Breast epithelium (tissue), 4 donors: ENCODE measurements at regions not wholly inside any gene's neighbourhood (a gene's known extent, or its start where the extent isn't known, plus 50 kb on each side); places are given as distances from the start of the nearest gene placed in this dataset.
A peak's percentile ranks its signal among the peaks of the same experiment; 100 is the strongest.
"Not testable (repeated sequence)": the region's sequence is repeated elsewhere in the genome, so short reads cannot be mapped to it uniquely, and the experiment has no call there.

Experiments
- DNase-seq, 2 donors: peaks; one replicate each; pipeline ENCODE4 v3.0.0-alpha.2; 2019; ENCODE audit warnings: low spot score in 2 of 2
- H3K27ac ChIP-seq, 2 donors: fragments of 200-600 bp; sonication (generic) in 1 of 2; one replicate each; pipeline ENCODE4 v1.5.1; 2016 to 2019; ENCODE audit warnings: mild to moderate bottlenecking in 1 of 2
- H3K27me3 ChIP-seq, 2 donors: fragments of 200-600 bp; sonication (generic) in 1 of 2; one replicate each; pipeline versions ENCODE4 v1.5.1 to v1.6.0; 2017 to 2019; ENCODE audit warnings: control low read depth in 1 of 2, mild to moderate bottlenecking in 1 of 2
- H3K36me3 ChIP-seq: fragments of 200-600 bp; one replicate; pipeline ENCODE4 v1.5.1; 2019
- H3K4me1 ChIP-seq, 2 donors: fragments of 200-600 bp; sonication (generic); one replicate each; pipeline ENCODE4 v1.5.1; 2016 to 2019; ENCODE audit warnings: control low read depth in 1 of 2
- H3K4me3 ChIP-seq, 3 donors: fragments of 200-600 bp; sonication (generic); 1 replicate in 2 of 3; 2 replicates in 1 of 3; pipeline ENCODE4 v1.5.1; 2016 to 2019; ENCODE audit warnings: mild to moderate bottlenecking in 3 of 3, moderate library complexity in 2 of 3
- H3K9me3 ChIP-seq, 2 donors: fragments of 200-600 bp; sonication (generic) in 1 of 2; one replicate each; pipeline ENCODE4 v1.5.1; 2016 to 2019; ENCODE audit warnings: control low read depth in 1 of 2
- POLR2A ChIP-seq: fragments of 450-650 bp; IDR thresholded peaks from one replicate; pipeline ENCODE4 v1.6.1; 2016; ENCODE audit warnings: antibody characterized with exemption, mild to moderate bottlenecking, moderate library complexity
- POLR2AphosphoS5 ChIP-seq, 3 donors: sonication (generic); formaldehyde crosslinking; IDR thresholded peaks; one replicate each; pipeline ENCODE4 v1.6.1; 2017; ENCODE audit warnings: antibody characterized with exemption in 3 of 3
- intact Hi-C: fragments of 100-400 bp; cut with DNase I; formaldehyde crosslinking; loops from one replicate; pipeline ENCODE4 v1.15.1; 2023; ENCODE audit warnings: low total_unique reads
- TF ChIP-seq, protein P1 (sequence below), 3 donors: fragments of 450-650 bp; IDR thresholded peaks; one replicate each; pipeline ENCODE4 v1.5.1; 2016 to 2017; ENCODE audit warnings: antibody characterized with exemption in 3 of 3, mild to moderate bottlenecking in 3 of 3, moderate library complexity in 3 of 3

DNA sequence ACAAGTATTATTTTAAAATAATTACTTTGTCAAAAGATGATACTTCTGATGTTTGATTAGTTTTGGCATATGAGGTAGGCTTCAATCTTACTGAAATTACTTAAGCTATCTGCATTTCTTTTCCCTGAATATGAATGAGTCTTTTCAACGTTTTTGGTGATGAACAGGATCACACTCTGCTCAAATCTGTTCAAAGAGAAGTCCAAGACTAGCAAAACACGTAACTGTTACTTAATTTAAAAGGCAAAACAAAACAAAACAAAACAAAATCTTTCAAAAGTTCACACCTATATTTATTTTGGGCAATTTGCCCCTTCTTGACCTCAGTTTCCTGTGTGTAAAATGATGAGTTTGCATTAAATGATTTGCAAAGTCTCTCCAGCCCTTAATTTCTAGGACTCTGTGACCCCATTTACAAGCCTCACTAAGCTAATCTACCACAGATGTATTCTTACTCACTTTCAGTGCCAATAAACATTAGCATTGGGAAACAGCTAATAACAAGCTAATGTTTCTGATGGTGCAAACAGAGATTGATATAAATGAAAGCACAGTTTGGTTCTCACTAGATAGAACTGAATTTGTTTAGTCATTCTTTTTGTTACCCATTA is 865.4 kb downstream of the LTN1 start:
- Histone ChIP-seq H3K9me3 (peaks cover 10 to 16% of the 10 kb centered on the region in 2 donors), H3K36me3 (no peaks in the 10 kb centered on the region), H3K27ac (peak overlapping the region in 1 of 2 donors; percentile 49), H3K4me1 (no peaks in the 10 kb centered on the region), H3K27me3 (no peaks in the 10 kb centered on the region), H3K4me3 (no peak overlapping the region)
- DNase-seq: no peak
- intact Hi-C loops: no loop called here
- TF ChIP-seq POLR2AphosphoS5 (IDR thresholded peaks at IDR 0.05) (no peak), POLR2A (no peak)
- TF ChIP-seq, protein P1, sequence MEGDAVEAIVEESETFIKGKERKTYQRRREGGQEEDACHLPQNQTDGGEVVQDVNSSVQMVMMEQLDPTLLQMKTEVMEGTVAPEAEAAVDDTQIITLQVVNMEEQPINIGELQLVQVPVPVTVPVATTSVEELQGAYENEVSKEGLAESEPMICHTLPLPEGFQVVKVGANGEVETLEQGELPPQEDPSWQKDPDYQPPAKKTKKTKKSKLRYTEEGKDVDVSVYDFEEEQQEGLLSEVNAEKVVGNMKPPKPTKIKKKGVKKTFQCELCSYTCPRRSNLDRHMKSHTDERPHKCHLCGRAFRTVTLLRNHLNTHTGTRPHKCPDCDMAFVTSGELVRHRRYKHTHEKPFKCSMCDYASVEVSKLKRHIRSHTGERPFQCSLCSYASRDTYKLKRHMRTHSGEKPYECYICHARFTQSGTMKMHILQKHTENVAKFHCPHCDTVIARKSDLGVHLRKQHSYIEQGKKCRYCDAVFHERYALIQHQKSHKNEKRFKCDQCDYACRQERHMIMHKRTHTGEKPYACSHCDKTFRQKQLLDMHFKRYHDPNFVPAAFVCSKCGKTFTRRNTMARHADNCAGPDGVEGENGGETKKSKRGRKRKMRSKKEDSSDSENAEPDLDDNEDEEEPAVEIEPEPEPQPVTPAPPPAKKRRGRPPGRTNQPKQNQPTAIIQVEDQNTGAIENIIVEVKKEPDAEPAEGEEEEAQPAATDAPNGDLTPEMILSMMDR (IDR thresholded peaks at IDR 0.05): no peak

DNA sequence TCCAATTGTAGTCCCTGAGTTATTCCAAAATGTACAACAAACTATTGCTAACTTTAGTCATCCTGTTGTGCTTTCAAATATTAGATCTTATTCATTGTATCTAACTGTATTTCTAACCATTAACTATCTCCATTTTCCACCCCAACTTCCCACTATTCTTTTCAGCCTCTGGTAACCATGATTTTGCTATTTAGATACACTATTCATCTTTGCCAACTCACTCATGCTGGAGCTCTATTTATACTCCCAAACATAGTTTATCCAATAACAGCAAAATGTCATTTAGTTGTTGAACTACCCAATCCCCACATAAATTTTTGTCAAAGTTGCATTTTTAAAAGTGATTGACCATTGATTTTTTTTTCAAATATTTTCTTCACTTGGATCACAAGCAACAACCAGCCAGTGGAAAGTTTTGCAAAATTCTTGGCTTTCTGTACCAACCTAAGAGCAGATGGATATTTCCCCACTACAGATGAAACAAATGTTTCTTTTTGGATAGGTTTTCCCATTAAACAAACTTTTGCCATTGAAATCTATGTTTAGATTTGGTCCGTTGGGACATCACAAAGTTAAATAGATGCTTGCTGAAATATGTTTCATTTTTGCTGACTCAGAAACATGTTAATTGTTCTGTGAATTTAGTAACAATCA is 866.0 kb downstream of the LTN1 start:
- Histone ChIP-seq H3K27ac (no peak overlapping the region), H3K9me3 (peaks cover 10% of the 10 kb centered on the region in 2 donors), H3K4me1 (no peaks in the 10 kb centered on the region), H3K36me3 (no peaks in the 10 kb centered on the region), H3K4me3 (no peak overlapping the region), H3K27me3 (no peaks in the 10 kb centered on the region)
- DNase-seq: no peak
- intact Hi-C loops: no loop called here
- TF ChIP-seq, protein P1 (IDR thresholded peaks at IDR 0.05): no peak
- TF ChIP-seq POLR2AphosphoS5 (IDR thresholded peaks at IDR 0.05) (no peak), POLR2A (no peak)

DNA sequence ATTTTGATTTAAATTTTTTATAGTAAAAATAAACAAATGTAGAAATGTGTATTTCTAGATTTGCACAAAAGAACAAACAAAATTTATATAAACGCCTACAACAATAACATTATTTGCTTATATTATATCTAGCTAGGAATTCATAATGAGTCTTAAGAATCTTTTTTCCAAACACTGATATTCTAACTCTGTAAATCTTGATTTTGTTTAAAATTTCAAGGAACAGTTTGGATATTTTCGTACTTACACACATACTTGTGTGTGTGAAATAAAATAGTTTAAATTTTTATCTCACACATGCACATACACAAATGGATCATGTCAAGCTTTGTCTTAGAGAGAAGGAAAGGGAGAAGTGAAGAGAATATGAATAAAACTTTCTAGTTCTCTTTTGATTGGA is 868.1 kb downstream of the LTN1 start:
- no peaks in the 10 kb centered on the region for H3K9me3 ChIP-seq
- no peaks in the 10 kb centered on the region for H3K27me3 ChIP-seq
- no peak for TF ChIP-seq POLR2AphosphoS5 (IDR thresholded peaks at IDR 0.05)
- TF ChIP-seq, protein P1 (IDR thresholded peaks at IDR 0.05): no peak
- no peak for TF ChIP-seq POLR2A
- H3K27ac ChIP-seq: no peak overlapping the region
- no peak overlapping the region for H3K4me3 ChIP-seq
- DNase-seq: no peak
- intact Hi-C loops: no loop called here
- no peaks in the 10 kb centered on the region for H3K4me1 ChIP-seq
- H3K36me3 ChIP-seq: no peaks in the 10 kb centered on the region

DNA sequence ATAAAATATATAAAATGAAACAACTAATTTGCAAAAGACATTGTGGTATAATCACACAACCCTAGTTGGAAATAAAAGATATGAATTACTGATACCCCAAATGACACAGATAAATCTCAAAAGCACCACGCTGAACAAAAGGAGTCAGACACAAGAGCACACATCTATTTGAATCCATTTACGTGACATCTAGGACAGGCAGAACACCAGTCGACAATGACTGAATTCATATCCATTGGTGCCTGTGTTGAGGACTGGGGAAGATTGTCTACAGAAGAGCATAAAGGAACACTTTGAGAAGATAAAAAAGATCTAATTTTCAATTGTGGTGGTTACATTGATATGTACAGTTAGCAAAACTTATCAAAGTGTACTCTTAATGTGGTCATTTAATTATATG is 874.1 kb downstream of the LTN1 start:
- TF ChIP-seq, protein P1 (IDR thresholded peaks at IDR 0.05): no peak
- no peak for TF ChIP-seq POLR2AphosphoS5 (IDR thresholded peaks at IDR 0.05)
- no peak for TF ChIP-seq POLR2A
- DNase-seq: no peak
- Histone ChIP-seq H3K4me1 (no peaks in the 10 kb centered on the region), H3K27me3 (no peaks in the 10 kb centered on the region), H3K36me3 (no peaks in the 10 kb centered on the region), H3K4me3 (no peak overlapping the region), H3K9me3 (no peaks in the 10 kb centered on the region), H3K27ac (no peak overlapping the region)
- intact Hi-C loops: no loop called here

DNA sequence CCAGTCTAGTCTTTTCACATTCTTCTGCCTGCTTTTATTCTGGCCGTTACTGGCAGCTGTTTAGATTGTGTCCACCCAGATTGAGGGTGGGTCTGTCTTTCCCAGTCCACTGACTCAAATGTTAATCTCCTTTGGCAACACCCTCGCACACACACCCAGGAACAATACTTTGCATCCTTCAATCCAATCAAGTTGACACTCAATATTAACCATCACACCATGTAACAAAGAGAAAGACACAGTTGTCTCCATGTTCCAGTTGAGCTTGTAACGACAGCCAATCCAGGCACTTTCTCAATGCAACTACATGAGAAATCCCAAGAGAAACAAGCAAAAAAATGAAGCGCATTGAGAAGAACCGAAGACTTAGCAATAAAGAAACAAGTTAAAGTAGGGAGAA is 877.7 kb downstream of the LTN1 start:
- H3K9me3 ChIP-seq, H3K4me1 ChIP-seq, H3K36me3 ChIP-seq, intact Hi-C loops, H3K4me3 ChIP-seq, H3K27me3 ChIP-seq, DNase-seq, H3K27ac ChIP-seq: not testable (repeated sequence)
